Type B pancreatic cell (in vitro differentiated cells): ENCODE measurements at regions not wholly inside any gene's neighbourhood (a gene's known extent, or its start where the extent isn't known, plus 50 kb on each side); places are given as distances from the start of the nearest gene placed in this dataset. TPM values are rescaled to one million over a fixed set of nuclear protein-coding genes. Genes with fewer than 3 reads are reported as not detected.

Experiments used
- DNase-seq: peaks from one replicate; pipeline ENCODE4 v3.0.0; 2021; ENCODE audit warnings: mixed read lengths; ENCODE audit not compliant: unreplicated experiment; ENCODE audit errors: extremely low spot score
- H3K27ac Mint-ChIP-seq: 2 replicates; pipeline ENCODE4 v1.8.0; 2021; ENCODE audit warnings: mild to moderate bottlenecking, mixed read lengths
- H3K27me3 Mint-ChIP-seq: 2 replicates; pipeline ENCODE4 v1.8.0; 2021; ENCODE audit warnings: mixed read lengths
- H3K36me3 Mint-ChIP-seq: 2 replicates; pipeline ENCODE4 v1.8.0; 2021; ENCODE audit warnings: mixed read lengths
- H3K4me1 Mint-ChIP-seq: one replicate; pipeline ENCODE4 v1.8.0; 2021; ENCODE audit warnings: mixed read lengths; ENCODE audit not compliant: unreplicated experiment
- H3K4me3 Mint-ChIP-seq: 2 replicates; pipeline ENCODE4 v1.8.0; 2021; ENCODE audit warnings: mild to moderate bottlenecking, mixed read lengths
- H3K9me3 Mint-ChIP-seq: 2 replicates; pipeline ENCODE4 v1.8.0; 2021; ENCODE audit warnings: mixed read lengths
- CTCF ChIP-seq: fragments of 200-600 bp; sonication (generic); conservative IDR thresholded peaks from 2 replicates; pipeline ENCODE4 v1.5.0; 2021; ENCODE audit warnings: antibody characterized with exemption, mild to moderate bottlenecking
- microRNA-seq: library from miRNA; unstranded; fragments of <30 nt; microRNA quantifications from one replicate; pipeline ENCODE4, GENCODE V29; 2020

- no peaks in the 10 kb centered on the region for H3K36me3 Mint-ChIP-seq
- peaks cover 47% of the 10 kb centered on the region for H3K27me3 Mint-ChIP-seq
- TF ChIP-seq CTCF = no peak
Measured at GRCh38 chr18:47316924-47317323, 65.5 kb upstream of the SKOR2 start.

GRCh38 chr18:47313901-47314300, 62.4 kb upstream of the SKOR2 start:
- no peaks in the 10 kb centered on the region for H3K4me1 Mint-ChIP-seq
- no peak for TF ChIP-seq CTCF
- no peak overlapping the region for H3K4me3 Mint-ChIP-seq
- no peaks in the 10 kb centered on the region for H3K9me3 Mint-ChIP-seq
- no peak overlapping the region for H3K27ac Mint-ChIP-seq
- no peak for DNase-seq
- H3K36me3 Mint-ChIP-seq = no peaks in the 10 kb centered on the region
- peaks cover 40% of the 10 kb centered on the region for H3K27me3 Mint-ChIP-seq

More at GRCh38 chr18:47316924-47317323, 65.5 kb upstream of the SKOR2 start:
- no peak overlapping the region for H3K27ac Mint-ChIP-seq
- no peaks in the 10 kb centered on the region for H3K4me1 Mint-ChIP-seq
- no peak overlapping the region for H3K4me3 Mint-ChIP-seq
- H3K9me3 Mint-ChIP-seq = no peaks in the 10 kb centered on the region
- DNase-seq = no peak

GRCh38 chr18:47311585-47311984, 60.1 kb upstream of the SKOR2 start:
- DNase-seq = no peak
- no peak for TF ChIP-seq CTCF
- H3K27ac Mint-ChIP-seq = no peak overlapping the region
- H3K4me3 Mint-ChIP-seq = no peak overlapping the region
- no peaks in the 10 kb centered on the region for H3K36me3 Mint-ChIP-seq
- H3K27me3 Mint-ChIP-seq = peaks cover 32% of the 10 kb centered on the region
- no peaks in the 10 kb centered on the region for H3K4me1 Mint-ChIP-seq
- H3K9me3 Mint-ChIP-seq = no peaks in the 10 kb centered on the region

Small RNA genes lying in the stretch of these regions (microRNA-seq; reads per million reads assigned to microRNA genes)
- gene MIR4527 = not detected
